ENCODE measurements at regions not wholly inside any gene's neighbourhood (a gene's known extent, or its start where the extent isn't known, plus 50 kb on each side); places are given as distances from the start of the nearest gene placed in this dataset.
A peak's percentile ranks its signal among the peaks of the same experiment; 100 is the strongest.

- DNase-seq (ENCODE audit: low spot score) = no peak
- H3K4me3 ChIP-seq (ENCODE audit: severe bottlenecking) = no peak overlapping the region
- H3K4me1 ChIP-seq (ENCODE audit: insufficient read depth, poor library complexity, severe bottlenecking) = no peaks in the 10 kb centered on the region
- ATAC-seq (ENCODE audit: low read depth) = peak; percentile 47
- no peaks in the 10 kb centered on the region for H3K27me3 ChIP-seq (ENCODE audit: insufficient read depth, poor library complexity, severe bottlenecking)
- no peaks in the 10 kb centered on the region for H3K36me3 ChIP-seq (ENCODE audit: low read depth)
- peak; percentile 23 for TF ChIP-seq CTCF (IDR thresholded peaks at IDR 0.05; ENCODE audit: poor library complexity, severe bottlenecking)
- no peaks in the 10 kb centered on the region for H3K9me3 ChIP-seq (ENCODE audit: severe bottlenecking)
- no peak overlapping the region for H3K27ac ChIP-seq (ENCODE audit: poor library complexity, severe bottlenecking)
Observed at GRCh38 chr15:26179906-26180305, 316.8 kb upstream of the ATP10A start.

- Histone ChIP-seq H3K4me3 (ENCODE audit: severe bottlenecking) (no peak overlapping the region), H3K4me1 (ENCODE audit: insufficient read depth, poor library complexity, severe bottlenecking) (no peaks in the 10 kb centered on the region), H3K36me3 (ENCODE audit: low read depth) (no peaks in the 10 kb centered on the region), H3K27ac (ENCODE audit: poor library complexity, severe bottlenecking) (no peak overlapping the region), H3K27me3 (ENCODE audit: insufficient read depth, poor library complexity, severe bottlenecking) (no peaks in the 10 kb centered on the region), H3K9me3 (ENCODE audit: severe bottlenecking) (no peaks in the 10 kb centered on the region)
- no peak for DNase-seq (ENCODE audit: low spot score)
- no peak for ATAC-seq (ENCODE audit: low read depth)
- no peak for TF ChIP-seq CTCF (IDR thresholded peaks at IDR 0.05; ENCODE audit: poor library complexity, severe bottlenecking)
Observed at GRCh38 chr15:26178640-26179220, 315.6 kb upstream of the ATP10A start.

GRCh38 chr15:26177816-26178215 lies 314.7 kb upstream of the ATP10A start:
- no peak for ATAC-seq (ENCODE audit: low read depth)
- no peaks in the 10 kb centered on the region for H3K4me1 ChIP-seq (ENCODE audit: insufficient read depth, poor library complexity, severe bottlenecking)
- H3K9me3 ChIP-seq (ENCODE audit: severe bottlenecking) = no peaks in the 10 kb centered on the region
- DNase-seq (ENCODE audit: low spot score) = no peak
- no peak overlapping the region for H3K4me3 ChIP-seq (ENCODE audit: severe bottlenecking)
- H3K27me3 ChIP-seq (ENCODE audit: insufficient read depth, poor library complexity, severe bottlenecking) = no peaks in the 10 kb centered on the region
- no peak for TF ChIP-seq CTCF (IDR thresholded peaks at IDR 0.05; ENCODE audit: poor library complexity, severe bottlenecking)
- no peak overlapping the region for H3K27ac ChIP-seq (ENCODE audit: poor library complexity, severe bottlenecking)
- H3K36me3 ChIP-seq (ENCODE audit: low read depth) = no peaks in the 10 kb centered on the region

- no peak for TF ChIP-seq CTCF (IDR thresholded peaks at IDR 0.05; ENCODE audit: poor library complexity, severe bottlenecking)
- H3K4me3 ChIP-seq (ENCODE audit: severe bottlenecking) = no peak overlapping the region
- no peak for DNase-seq (ENCODE audit: low spot score)
- no peaks in the 10 kb centered on the region for H3K4me1 ChIP-seq (ENCODE audit: insufficient read depth, poor library complexity, severe bottlenecking)
- H3K27me3 ChIP-seq (ENCODE audit: insufficient read depth, poor library complexity, severe bottlenecking) = no peaks in the 10 kb centered on the region
- H3K9me3 ChIP-seq (ENCODE audit: severe bottlenecking) = no peaks in the 10 kb centered on the region
- no peak overlapping the region for H3K27ac ChIP-seq (ENCODE audit: poor library complexity, severe bottlenecking)
- no peak for ATAC-seq (ENCODE audit: low read depth)
- no peaks in the 10 kb centered on the region for H3K36me3 ChIP-seq (ENCODE audit: low read depth)
Observed at GRCh38 chr15:26176831-26177230, 313.7 kb upstream of the ATP10A start.

GRCh38 chr15:26171266-26171665 lies 308.1 kb upstream of the ATP10A start:
- H3K4me3 ChIP-seq (ENCODE audit: severe bottlenecking) = no peak overlapping the region
- H3K36me3 ChIP-seq (ENCODE audit: low read depth) = no peaks in the 10 kb centered on the region
- H3K27ac ChIP-seq (ENCODE audit: poor library complexity, severe bottlenecking) = no peak overlapping the region
- no peaks in the 10 kb centered on the region for H3K4me1 ChIP-seq (ENCODE audit: insufficient read depth, poor library complexity, severe bottlenecking)
- ATAC-seq (ENCODE audit: low read depth) = no peak
- no peak for TF ChIP-seq CTCF (IDR thresholded peaks at IDR 0.05; ENCODE audit: poor library complexity, severe bottlenecking)
- no peak for DNase-seq (ENCODE audit: low spot score)
- H3K9me3 ChIP-seq (ENCODE audit: severe bottlenecking) = no peaks in the 10 kb centered on the region
- H3K27me3 ChIP-seq (ENCODE audit: insufficient read depth, poor library complexity, severe bottlenecking) = peaks cover 3% of the 10 kb centered on the region

All from RWPE2 (cell line).